MM.1S (cell line): ENCODE measurements at regions not wholly inside any gene's neighbourhood (a gene's known extent, or its start where the extent isn't known, plus 50 kb on each side); places are given as distances from the start of the nearest gene placed in this dataset.
"Not testable (repeated sequence)": the region's sequence is repeated elsewhere in the genome, so short reads cannot be mapped to it uniquely, and the experiment has no call there.

ENCODE experiments used
- DNase-seq: peaks from one replicate; pipeline ENCODE4 v3.0.0-alpha.2; 2015
- H2AFZ ChIP-seq: fragments of 300-600 bp; sonication (generic); 2 replicates; pipeline ENCODE4 v1.6.0; 2016; ENCODE audit warnings: antibody characterized with exemption, low read length
- H3F3A ChIP-seq: fragments of 300-600 bp; sonication (generic); 2 replicates; pipeline ENCODE4 v1.6.1; 2016; ENCODE audit warnings: mild to moderate bottlenecking, antibody characterized with exemption, low read length, moderate library complexity, mixed read lengths; ENCODE audit not compliant: insufficient read depth
- H3K27ac ChIP-seq: fragments of 300-600 bp; sonication (generic); 2 replicates; pipeline ENCODE4 v1.5.1; 2016; ENCODE audit warnings: mild to moderate bottlenecking, low read length
- H3K27me3 ChIP-seq: fragments of 300-600 bp; sonication (generic); replicated peaks from 2 replicates; pipeline ENCODE4 v1.6.0; 2016; ENCODE audit warnings: low read length; ENCODE audit not compliant: insufficient read depth
- H3K36me3 ChIP-seq: fragments of 300-600 bp; sonication (generic); replicated peaks from 2 replicates; pipeline ENCODE4 v1.6.1; 2016; ENCODE audit warnings: mild to moderate bottlenecking, low read length, mixed read lengths; ENCODE audit not compliant: insufficient read depth
- H3K4me1 ChIP-seq: fragments of 300-600 bp; sonication (generic); 2 replicates; pipeline ENCODE4 v1.6.1; 2016; ENCODE audit warnings: low read length, mixed read lengths
- H3K4me2 ChIP-seq: fragments of 300-600 bp; sonication (generic); 2 replicates; pipeline ENCODE4 v1.6.0; 2016; ENCODE audit warnings: low read depth, low read length
- H3K4me3 ChIP-seq: fragments of 300-600 bp; sonication (generic); 2 replicates; pipeline ENCODE4 v1.5.1; 2016; ENCODE audit warnings: low read length, mixed read lengths
- H3K79me2 ChIP-seq: fragments of 300-600 bp; sonication (generic); 2 replicates; pipeline ENCODE4 v1.6.1; 2016; ENCODE audit warnings: mixed run types, low read length, mixed read lengths
- H3K9ac ChIP-seq: fragments of 300-600 bp; sonication (generic); 2 replicates; pipeline ENCODE4 v1.6.1; 2016; ENCODE audit warnings: low read length, mixed read lengths
- H3K9me2 ChIP-seq: fragments of 300-600 bp; sonication (generic); replicated peaks from 2 replicates; pipeline ENCODE4 v1.6.1; 2016; ENCODE audit warnings: mild to moderate bottlenecking, low read length, mixed read lengths; ENCODE audit not compliant: insufficient read depth
- H3K9me3 ChIP-seq: fragments of 300-600 bp; sonication (generic); replicated peaks from 2 replicates; pipeline ENCODE4 v1.6.1; 2016; ENCODE audit warnings: mild to moderate bottlenecking, low read length, mixed read lengths; ENCODE audit not compliant: insufficient read depth
- H4K20me1 ChIP-seq: fragments of 300-600 bp; sonication (generic); 2 replicates; pipeline ENCODE4 v1.6.1; 2016; ENCODE audit warnings: mild to moderate bottlenecking, low read length, moderate library complexity, mixed read lengths; ENCODE audit not compliant: insufficient read depth
- CTCF ChIP-seq: fragments of 300-600 bp; sonication (generic); IDR thresholded peaks from 2 replicates; pipeline ENCODE4 v1.5.1; 2016; ENCODE audit warnings: antibody characterized with exemption, low read length, mixed read lengths
- EZH2 ChIP-seq: fragments of 300-600 bp; sonication (generic); optimal IDR thresholded peaks from 2 replicates; pipeline ENCODE3; 2017; ENCODE audit warnings: low read depth, mild to moderate bottlenecking, antibody characterized with exemption, low read length, mixed read lengths
- EZH2phosphoT487 ChIP-seq: fragments of 300-600 bp; sonication (generic); IDR thresholded peaks from 2 replicates; pipeline ENCODE4 v1.6.1; 2018; ENCODE audit warnings: antibody characterized with exemption, low read length

GRCh38 chr5:163350083-163350482 is 87.3 kb upstream of the CCNG1 start:
- no peak overlapping the region for H3K4me2 ChIP-seq
- H4K20me1 ChIP-seq = no peaks in the 10 kb centered on the region
- TF ChIP-seq CTCF (peak; percentile 11; the same call in 1 of the 2 replicates), EZH2 (no peak)
- H3K4me1 ChIP-seq = peaks cover 22% of the 10 kb centered on the region
- H2AFZ ChIP-seq = no peak overlapping the region
- H3K79me2 ChIP-seq = no peaks in the 10 kb centered on the region
- no peaks in the 10 kb centered on the region for H3K9me2 ChIP-seq
- H3K27ac ChIP-seq = no peak overlapping the region
- no peaks in the 10 kb centered on the region for H3K9me3 ChIP-seq
- H3F3A ChIP-seq = no peaks in the 10 kb centered on the region
- H3K9ac ChIP-seq = no peak overlapping the region
- no peaks in the 10 kb centered on the region for H3K27me3 ChIP-seq
- no peak overlapping the region for H3K4me3 ChIP-seq
- DNase-seq = no peak
- no peaks in the 10 kb centered on the region for H3K36me3 ChIP-seq

DNA sequence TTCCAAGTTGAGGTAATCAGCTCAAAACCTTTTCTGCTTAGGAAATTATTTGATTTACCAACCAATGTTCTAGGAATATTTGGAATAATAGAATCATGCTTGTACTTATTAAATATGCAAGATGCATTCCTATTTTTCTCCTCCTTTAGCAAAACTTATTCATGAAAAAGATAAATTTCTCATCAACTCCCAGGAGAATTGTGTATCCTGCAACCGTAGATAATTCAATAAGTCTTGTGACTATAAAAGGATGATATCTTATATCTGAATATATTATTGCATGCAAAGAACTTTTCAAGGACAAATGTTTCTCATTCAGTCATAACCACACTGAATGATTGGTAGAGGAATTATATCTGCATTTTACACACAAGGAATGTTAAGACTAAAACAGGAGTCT is 84.9 kb upstream of the CCNG1 start:
- H3K27ac ChIP-seq = no peak overlapping the region
- TF ChIP-seq CTCF (no peak), EZH2 (no peak), EZH2phosphoT487 (no peak)
- H4K20me1 ChIP-seq = no peaks in the 10 kb centered on the region
- H2AFZ ChIP-seq = no peak overlapping the region
- H3K4me3 ChIP-seq = no peak overlapping the region
- no peaks in the 10 kb centered on the region for H3K9me2 ChIP-seq
- no peaks in the 10 kb centered on the region for H3F3A ChIP-seq
- DNase-seq = no peak
- no peaks in the 10 kb centered on the region for H3K79me2 ChIP-seq
- H3K9me3 ChIP-seq = no peaks in the 10 kb centered on the region
- no peaks in the 10 kb centered on the region for H3K27me3 ChIP-seq
- no peaks in the 10 kb centered on the region for H3K36me3 ChIP-seq
- H3K4me1 ChIP-seq = peaks cover 19% of the 10 kb centered on the region
- no peak overlapping the region for H3K9ac ChIP-seq
- no peak overlapping the region for H3K4me2 ChIP-seq

DNA sequence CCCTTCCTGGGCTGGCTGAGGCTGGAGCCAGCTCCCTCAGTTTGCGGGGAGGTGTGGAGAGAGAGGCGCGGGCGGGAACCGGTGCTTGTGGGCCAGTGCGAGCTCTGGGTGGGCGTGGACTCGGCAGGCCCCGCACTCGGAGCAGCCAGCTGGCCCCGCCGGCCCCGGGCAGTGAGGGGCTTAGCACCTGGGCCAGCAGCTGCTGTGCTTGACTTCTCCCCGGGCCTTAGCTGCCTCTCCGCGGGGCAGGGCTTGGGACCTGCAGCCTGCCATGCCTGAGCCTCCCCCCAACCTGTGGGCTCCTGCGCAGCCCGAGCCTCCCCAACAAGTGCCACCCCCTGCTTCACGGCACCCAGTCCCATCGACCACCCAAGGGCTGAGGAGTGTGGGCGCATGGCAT is 81.6 kb upstream of the CCNG1 start:
- H4K20me1 ChIP-seq, H3K9me2 ChIP-seq, H3K27ac ChIP-seq, H2AFZ ChIP-seq, H3K4me3 ChIP-seq, H3K79me2 ChIP-seq, H3K36me3 ChIP-seq, H3K4me2 ChIP-seq, H3K9me3 ChIP-seq, DNase-seq, H3K9ac ChIP-seq, H3K27me3 ChIP-seq, H3F3A ChIP-seq: not testable (repeated sequence)
- peaks cover 29% of the 10 kb centered on the region for H3K4me1 ChIP-seq

GRCh38 chr5:163357636-163358035 is 79.8 kb upstream of the CCNG1 start:
- H3F3A ChIP-seq = peaks cover 5% of the 10 kb centered on the region; the same call in 1 of the 2 replicates
- no peak overlapping the region for H3K9ac ChIP-seq
- no peaks in the 10 kb centered on the region for H3K9me3 ChIP-seq
- H3K27ac ChIP-seq = peak overlapping the region; percentile 56; the same call in 1 of the 2 replicates
- peak; percentile 74 for DNase-seq
- no peak overlapping the region for H2AFZ ChIP-seq
- H4K20me1 ChIP-seq = no peaks in the 10 kb centered on the region
- H3K79me2 ChIP-seq = no peaks in the 10 kb centered on the region
- H3K9me2 ChIP-seq = no peaks in the 10 kb centered on the region
- no peaks in the 10 kb centered on the region for H3K36me3 ChIP-seq
- H3K4me1 ChIP-seq = peaks cover 29% of the 10 kb centered on the region
- H3K4me2 ChIP-seq = peak overlapping the region; percentile 36; the same call in 1 of the 2 replicates
- TF ChIP-seq EZH2 (no peak), EZH2phosphoT487 (no peak), CTCF (no peak)
- no peaks in the 10 kb centered on the region for H3K27me3 ChIP-seq
- H3K4me3 ChIP-seq = no peak overlapping the region
